A549 (cell line): ENCODE measurements at regions not wholly inside any gene's neighbourhood (a gene's known extent, or its start where the extent isn't known, plus 50 kb on each side); places are given as distances from the start of the nearest gene placed in this dataset.

ENCODE experiments used
- CTCF ChIP-seq: fragments of >200 bp; sonication (Bioruptor Twin); formaldehyde crosslinking; IDR thresholded peaks from 3 replicates; pipeline ENCODE4 v1.5.1; 2016
- HDAC2 ChIP-seq: fragments of 200-600 bp; sonication (generic); IDR thresholded peaks from 2 replicates; pipeline ENCODE4 v1.6.1; 2016
- JUN ChIP-seq, 2 experiments: fragments of >200 bp; sonication (Bioruptor Twin); formaldehyde crosslinking; IDR thresholded peaks; 2 replicates in 1 of 2; 3 replicates in 1 of 2; pipeline ENCODE4 v1.6.1; 2016 to 2017
- MAX ChIP-seq: IDR thresholded peaks from 2 replicates; pipeline ENCODE4 v1.6.1; 2012
- POLR2A ChIP-seq: IDR thresholded peaks from 2 replicates; pipeline ENCODE4 v1.6.1; 2012; ENCODE audit warnings: mild to moderate bottlenecking, low read length
- REST ChIP-seq: fragments of 200-600 bp; sonication (generic); IDR thresholded peaks from 2 replicates; pipeline ENCODE4 v1.6.1; 2016; ENCODE audit warnings: antibody characterized with exemption, mild to moderate bottlenecking, moderate library complexity
- SREBF2 ChIP-seq: fragments of 450-650 bp; IDR thresholded peaks from 2 replicates; pipeline ENCODE4 v1.6.1; 2014; ENCODE audit warnings: mild to moderate bottlenecking, moderate library complexity
- USF2 ChIP-seq: fragments of 450-650 bp; IDR thresholded peaks from 2 replicates; pipeline ENCODE4 v1.6.1; 2014; ENCODE audit warnings: antibody characterized with exemption

- TF ChIP-seq REST = no peak
- TF ChIP-seq JUN (IDR thresholded peaks at IDR 0.05) = no peak
- TF ChIP-seq CTCF = no peak
- TF ChIP-seq POLR2A = no peak
- no peak for TF ChIP-seq MAX
- no peak for TF ChIP-seq HDAC2
- TF ChIP-seq USF2 = no peak
- no peak for TF ChIP-seq SREBF2
These were observed 157.5 kb upstream of the FAR2 start for GRCh38 chr12:28991626-28992025.
